GM18868 (cell line): ENCODE measurements at regions not wholly inside any gene's neighbourhood (a gene's known extent, or its start where the extent isn't known, plus 50 kb on each side); places are given as distances from the start of the nearest gene placed in this dataset.
A peak's percentile ranks its signal among the peaks of the same experiment; 100 is the strongest.
"Not testable (repeated sequence)": the region's sequence is repeated elsewhere in the genome, so short reads cannot be mapped to it uniquely, and the experiment has no call there.

Experiments
- ATAC-seq: cut with Tn5 transposase; IDR thresholded peaks from one replicate; pipeline ENCODE4 v1.9.1; 2021; ENCODE audit warnings: mild to moderate bottlenecking, moderate library complexity; ENCODE audit not compliant: unreplicated experiment

- no peak for ATAC-seq
Measured at GRCh38 chr6:112575309-112575834, 228.2 kb downstream of the RFPL4B start.

GRCh38 chr6:112576423-112576822 is 229.3 kb downstream of the RFPL4B start:
- no peak for ATAC-seq

- ATAC-seq: no peak
Measured at GRCh38 chr6:112579601-112580000, 232.5 kb downstream of the RFPL4B start.

GRCh38 chr6:112581015-112581414 is 233.9 kb downstream of the RFPL4B start:
- no peak for ATAC-seq

- no peak for ATAC-seq
Measured at GRCh38 chr6:112590326-112590725, 243.2 kb downstream of the RFPL4B start.

- ATAC-seq: no peak
Measured at GRCh38 chr6:112591329-112591728, 244.2 kb downstream of the RFPL4B start.

GRCh38 chr6:112592159-112592558 is 245.0 kb downstream of the RFPL4B start:
- ATAC-seq: no peak

GRCh38 chr6:112594886-112595594 is 247.9 kb downstream of the RFPL4B start:
- no peak for ATAC-seq

- no peak for ATAC-seq
Measured at GRCh38 chr6:112595841-112596240, 248.7 kb downstream of the RFPL4B start.

GRCh38 chr6:112597176-112597575 is 250.0 kb downstream of the RFPL4B start:
- no peak for ATAC-seq

GRCh38 chr6:112600168-112600567 is 253.0 kb downstream of the RFPL4B start:
- ATAC-seq: no peak

GRCh38 chr6:112603726-112604125 is 256.6 kb downstream of the RFPL4B start:
- no peak for ATAC-seq

- no peak for ATAC-seq
Measured at GRCh38 chr6:112606656-112607435, 259.7 kb downstream of the RFPL4B start.

GRCh38 chr6:112608925-112609324 is 261.8 kb downstream of the RFPL4B start:
- not testable (repeated sequence) for ATAC-seq

GRCh38 chr6:112613410-112613809 is 266.3 kb downstream of the RFPL4B start:
- no peak for ATAC-seq

- ATAC-seq: no peak
Measured at GRCh38 chr6:112618849-112619248, 271.7 kb downstream of the RFPL4B start.

- peak; percentile 86 for ATAC-seq
Measured at GRCh38 chr6:112620812-112621569, 273.9 kb downstream of the RFPL4B start.

- ATAC-seq: no peak
Measured at GRCh38 chr6:112622036-112622435, 274.9 kb downstream of the RFPL4B start.

- peak; percentile 93 for ATAC-seq
Measured at GRCh38 chr6:112626468-112627082, 279.4 kb downstream of the RFPL4B start.

- ATAC-seq: no peak
Measured at GRCh38 chr6:112634376-112634775, 287.2 kb downstream of the RFPL4B start.
